ENCODE measurements at regions not wholly inside any gene's neighbourhood (a gene's known extent, or its start where the extent isn't known, plus 50 kb on each side); places are given as distances from the start of the nearest gene placed in this dataset.

- TF ChIP-seq CTCF (IDR thresholded peaks at IDR 0.05 in 8 of 11, conservative IDR thresholded peaks at IDR 0.05 in 3 of 11) (no peak), POLR2A (IDR thresholded peaks at IDR 0.05) (no peak)
Measured at GRCh38 chr1:80542231-80542630, 1258.5 kb upstream of the ADGRL2 start.
